ENCODE measurements at regions not wholly inside any gene's neighbourhood (a gene's known extent, or its start where the extent isn't known, plus 50 kb on each side); places are given as distances from the start of the nearest gene placed in this dataset.

DNA sequence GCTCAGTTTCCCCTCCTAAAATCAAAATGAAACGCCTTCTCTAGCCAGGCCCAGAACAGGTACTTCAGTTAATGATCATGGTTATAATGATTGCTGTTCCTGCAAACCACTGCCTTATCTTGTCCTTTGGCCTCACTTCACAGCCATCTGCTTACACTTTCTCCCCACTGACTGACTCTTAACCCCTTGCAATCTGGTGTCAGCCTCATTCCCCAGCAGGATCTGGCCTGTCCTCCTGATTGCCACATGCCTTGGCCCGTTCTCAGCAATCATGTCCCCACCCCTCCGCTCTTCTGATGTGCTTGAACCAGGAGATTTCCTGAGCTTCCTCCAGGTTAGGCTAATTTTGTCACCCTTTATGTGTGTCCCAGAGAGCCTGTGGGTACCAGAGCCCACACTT lies 64.5 kb downstream of the KCNA1 start:
- H3K4me2 ChIP-seq (ENCODE audit: insufficient read depth, low read length) = no peak overlapping the region
- DNase-seq (ENCODE audit: low read depth, low spot score) = no peak
- H3K27ac ChIP-seq (ENCODE audit: insufficient read depth, low read depth, low read length) = no peak overlapping the region
- H2AFZ ChIP-seq (ENCODE audit: low read depth, low read length) = no peak overlapping the region
- H3K36me3 ChIP-seq (ENCODE audit: control insufficient read depth in 2 of 2, extremely low read depth in 1 of 2, insufficient read depth in 2 of 2, low read length in 2 of 2) = no peaks in the 10 kb centered on the region
- no TSS peak for BruUV-seq (replicated peaks)
- dilution Hi-C loops (cut with MboI; ENCODE audit: extremely low pct_ligation_motif_present, low sequenced_read_pairs) = no loop called here
- H3K9me1 ChIP-seq (replicated peaks; ENCODE audit: control insufficient read depth, extremely low read depth, insufficient read depth, low read length) = no peaks in the 10 kb centered on the region
- no peak overlapping the region for H3K4me3 ChIP-seq (replicated peaks in 1 of 3; ENCODE audit: insufficient read depth in 1 of 3, low read depth in 1 of 3, low read length in 3 of 3)
- ChIA-PET POLR2A (no interaction called here), CTCF (no interaction called here)
- H3K9ac ChIP-seq (replicated peaks; ENCODE audit: extremely low read depth, insufficient read depth, low read length) = no peak overlapping the region
- H3K27me3 ChIP-seq (ENCODE audit: control insufficient read depth in 2 of 2, insufficient read depth in 2 of 2, low read length in 2 of 2) = no peaks in the 10 kb centered on the region
- no peaks in the 10 kb centered on the region for H3K79me2 ChIP-seq (ENCODE audit: control insufficient read depth, insufficient read depth, low read length)
- FAIRE-seq = no peak
- no peaks in the 10 kb centered on the region for H4K20me1 ChIP-seq (replicated peaks; ENCODE audit: control insufficient read depth, extremely low read depth, insufficient read depth, low read length)
- no peaks in the 10 kb centered on the region for H3K4me1 ChIP-seq (ENCODE audit: control insufficient read depth, extremely low read depth, insufficient read depth, low read length)
- no peaks in the 10 kb centered on the region for H3K9me3 ChIP-seq (replicated peaks; ENCODE audit: control insufficient read depth, insufficient read depth, low read length)
- TF ChIP-seq EZH2 (IDR thresholded peaks at IDR 0.05; ENCODE audit: borderline replicate concordance, low read depth, low read length, severe bottlenecking) (no peak), FOS (IDR thresholded peaks at IDR 0.05; ENCODE audit: borderline replicate concordance, insufficient read depth, low read length) (no peak), POLR2AphosphoS5 (IDR thresholded peaks at IDR 0.05; ENCODE audit: insufficient read depth, low read depth, low read length) (no peak), GATA2 (IDR thresholded peaks at IDR 0.05; ENCODE audit: insufficient read depth, insufficient read length, low read depth, low read length) (no peak)
- intact Hi-C loops (cut with micrococcal nuclease) = no loop called here

DNA sequence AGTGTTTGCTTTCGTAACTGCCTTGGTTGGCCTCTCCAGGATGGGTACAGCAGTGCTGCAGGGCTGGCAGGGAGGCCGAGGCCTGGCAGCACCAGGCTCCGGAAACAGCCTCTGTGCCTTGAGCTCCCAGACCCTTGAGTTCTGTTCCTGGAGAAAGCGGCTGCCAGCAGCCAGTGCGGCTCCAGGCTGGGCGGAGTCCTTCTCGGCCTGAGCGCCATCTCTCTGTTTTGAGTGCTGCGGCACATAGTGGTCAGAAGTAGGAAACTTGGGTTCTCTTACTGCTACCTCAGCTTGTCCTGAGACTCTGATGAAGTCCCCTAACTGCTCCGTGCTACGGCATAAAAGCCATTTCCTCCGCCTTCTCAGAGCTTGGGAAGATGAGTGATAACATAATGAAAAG lies 65.9 kb downstream of the KCNA1 start:
- H2AFZ ChIP-seq (ENCODE audit: low read depth, low read length) = no peak overlapping the region
- CTCF ChIA-PET = interaction anchor here (0.8 kb wide), 2 partner anchors 111 to 120 kb away, joined by 3 read pairs; no protein-coding TSS in a partner anchor
- no peak for TF ChIP-seq FOS (IDR thresholded peaks at IDR 0.05; ENCODE audit: borderline replicate concordance, insufficient read depth, low read length)
- TF ChIP-seq EZH2 (IDR thresholded peaks at IDR 0.05; ENCODE audit: borderline replicate concordance, low read depth, low read length, severe bottlenecking) = no peak
- TF ChIP-seq POLR2A (IDR thresholded peaks at IDR 0.05; ENCODE audit: low read depth, low read length) = no peak
- TF ChIP-seq, protein P1, sequence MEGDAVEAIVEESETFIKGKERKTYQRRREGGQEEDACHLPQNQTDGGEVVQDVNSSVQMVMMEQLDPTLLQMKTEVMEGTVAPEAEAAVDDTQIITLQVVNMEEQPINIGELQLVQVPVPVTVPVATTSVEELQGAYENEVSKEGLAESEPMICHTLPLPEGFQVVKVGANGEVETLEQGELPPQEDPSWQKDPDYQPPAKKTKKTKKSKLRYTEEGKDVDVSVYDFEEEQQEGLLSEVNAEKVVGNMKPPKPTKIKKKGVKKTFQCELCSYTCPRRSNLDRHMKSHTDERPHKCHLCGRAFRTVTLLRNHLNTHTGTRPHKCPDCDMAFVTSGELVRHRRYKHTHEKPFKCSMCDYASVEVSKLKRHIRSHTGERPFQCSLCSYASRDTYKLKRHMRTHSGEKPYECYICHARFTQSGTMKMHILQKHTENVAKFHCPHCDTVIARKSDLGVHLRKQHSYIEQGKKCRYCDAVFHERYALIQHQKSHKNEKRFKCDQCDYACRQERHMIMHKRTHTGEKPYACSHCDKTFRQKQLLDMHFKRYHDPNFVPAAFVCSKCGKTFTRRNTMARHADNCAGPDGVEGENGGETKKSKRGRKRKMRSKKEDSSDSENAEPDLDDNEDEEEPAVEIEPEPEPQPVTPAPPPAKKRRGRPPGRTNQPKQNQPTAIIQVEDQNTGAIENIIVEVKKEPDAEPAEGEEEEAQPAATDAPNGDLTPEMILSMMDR (IDR thresholded peaks at IDR 0.05; ENCODE audit: extremely low read depth in 1 of 2, insufficient read depth in 1 of 2, low read depth in 1 of 2, low read length in 2 of 2) = no peak
- TF ChIP-seq, protein P2, sequence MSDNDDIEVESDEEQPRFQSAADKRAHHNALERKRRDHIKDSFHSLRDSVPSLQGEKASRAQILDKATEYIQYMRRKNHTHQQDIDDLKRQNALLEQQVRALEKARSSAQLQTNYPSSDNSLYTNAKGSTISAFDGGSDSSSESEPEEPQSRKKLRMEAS (IDR thresholded peaks at IDR 0.05; ENCODE audit: insufficient read depth, insufficient read length) = no peak
- intact Hi-C loops (cut with micrococcal nuclease) = no loop called here
- no TSS peak for BruUV-seq (replicated peaks)
- H3K36me3 ChIP-seq (ENCODE audit: control insufficient read depth in 2 of 2, extremely low read depth in 1 of 2, insufficient read depth in 2 of 2, low read length in 2 of 2) = no peaks in the 10 kb centered on the region
- H3K9me3 ChIP-seq (replicated peaks; ENCODE audit: control insufficient read depth, insufficient read depth, low read length) = no peaks in the 10 kb centered on the region
- H3K4me3 ChIP-seq (replicated peaks in 1 of 3; ENCODE audit: insufficient read depth in 1 of 3, low read depth in 1 of 3, low read length in 3 of 3) = no peak overlapping the region
- H3K9me1 ChIP-seq (replicated peaks; ENCODE audit: control insufficient read depth, extremely low read depth, insufficient read depth, low read length) = no peaks in the 10 kb centered on the region
- dilution Hi-C loops (cut with MboI; ENCODE audit: extremely low pct_ligation_motif_present, low sequenced_read_pairs) = no loop called here
- no peaks in the 10 kb centered on the region for H3K4me1 ChIP-seq (ENCODE audit: control insufficient read depth, extremely low read depth, insufficient read depth, low read length)
- H3K79me2 ChIP-seq (ENCODE audit: control insufficient read depth, insufficient read depth, low read length) = no peaks in the 10 kb centered on the region
- H3K27me3 ChIP-seq (ENCODE audit: control insufficient read depth in 2 of 2, insufficient read depth in 2 of 2, low read length in 2 of 2) = no peaks in the 10 kb centered on the region
- H4K20me1 ChIP-seq (replicated peaks; ENCODE audit: control insufficient read depth, extremely low read depth, insufficient read depth, low read length) = no peaks in the 10 kb centered on the region
- H3K27ac ChIP-seq (ENCODE audit: insufficient read depth, low read depth, low read length) = no peak overlapping the region
- H3K4me2 ChIP-seq (ENCODE audit: insufficient read depth, low read length) = no peak overlapping the region
- POLR2A ChIA-PET = no interaction called here
- H3K9ac ChIP-seq (replicated peaks; ENCODE audit: extremely low read depth, insufficient read depth, low read length) = no peak overlapping the region
- DNase-seq (ENCODE audit: low read depth, low spot score) (no peak), FAIRE-seq (no peak)
